GM19452 (cell line): ENCODE measurements at regions not wholly inside any gene's neighbourhood (a gene's known extent, or its start where the extent isn't known, plus 50 kb on each side); places are given as distances from the start of the nearest gene placed in this dataset.

Experiments
- ATAC-seq: cut with Tn5 transposase; IDR thresholded peaks from one replicate; pipeline ENCODE4 v1.9.1; 2021; ENCODE audit not compliant: unreplicated experiment

- ATAC-seq: no peak
Observed at GRCh38 chrY:19167319-19168201, 394.0 kb upstream of the HSFY2 start.

- ATAC-seq: no peak
Observed at GRCh38 chrY:19148783-19149182, 375.2 kb upstream of the HSFY2 start.

- ATAC-seq: no peak
Observed at GRCh38 chrY:19146296-19146695, 372.8 kb upstream of the HSFY2 start.

GRCh38 chrY:19142093-19142492 is 368.6 kb upstream of the HSFY2 start:
- no peak for ATAC-seq

- ATAC-seq: no peak
Observed at GRCh38 chrY:19140285-19140920, 366.9 kb upstream of the HSFY2 start.

GRCh38 chrY:19134426-19134825 is 360.9 kb upstream of the HSFY2 start:
- ATAC-seq: no peak

GRCh38 chrY:19130569-19131358 is 357.2 kb upstream of the HSFY2 start:
- no peak for ATAC-seq

- ATAC-seq: no peak
Observed at GRCh38 chrY:19126889-19127288, 353.4 kb upstream of the HSFY2 start.

GRCh38 chrY:19124609-19125008 is 351.1 kb upstream of the HSFY2 start:
- no peak for ATAC-seq

GRCh38 chrY:19122450-19122849 is 348.9 kb upstream of the HSFY2 start:
- no peak for ATAC-seq

GRCh38 chrY:19098349-19098748 is 324.8 kb upstream of the HSFY2 start:
- ATAC-seq: no peak

- ATAC-seq: no peak
Observed at GRCh38 chrY:19095460-19095859, 321.9 kb upstream of the HSFY2 start.

- ATAC-seq: no peak
Observed at GRCh38 chrY:19083006-19083405, 309.5 kb upstream of the HSFY2 start.

- no peak for ATAC-seq
Observed at GRCh38 chrY:19077698-19078113, 304.2 kb upstream of the HSFY2 start.

- no peak for ATAC-seq
Observed at GRCh38 chrY:19076846-19077697, 303.5 kb upstream of the HSFY2 start.

- ATAC-seq: no peak
Observed at GRCh38 chrY:19075471-19076253, 302.1 kb upstream of the HSFY2 start.

- no peak for ATAC-seq
Observed at GRCh38 chrY:19067435-19067834, 293.9 kb upstream of the HSFY2 start.

- ATAC-seq: no peak
Observed at GRCh38 chrY:19066447-19067190, 293.1 kb upstream of the HSFY2 start.

GRCh38 chrY:19065119-19065518 is 291.6 kb upstream of the HSFY2 start:
- no peak for ATAC-seq
